GM10266 (cell line): ENCODE measurements at regions not wholly inside any gene's neighbourhood (a gene's known extent, or its start where the extent isn't known, plus 50 kb on each side); places are given as distances from the start of the nearest gene placed in this dataset.

Experiments
- DNase-seq: peaks from one replicate; pipeline ENCODE4 v3.0.0; 2012; ENCODE audit errors: extremely low spot score
- CTCF ChIP-seq: IDR thresholded peaks from 2 replicates; pipeline ENCODE4 v1.5.1; 2012; ENCODE audit warnings: mild to moderate bottlenecking, low read depth; ENCODE audit not compliant: control insufficient read depth, insufficient read depth; ENCODE audit errors: missing control alignments

- TF ChIP-seq CTCF: no peak
- DNase-seq: no peak
Observed at GRCh38 chr12:87086118-87086891, 830.1 kb upstream of the MGAT4C start.

GRCh38 chr12:87085286-87085685, 829.1 kb upstream of the MGAT4C start:
- no peak for TF ChIP-seq CTCF
- DNase-seq: no peak

GRCh38 chr12:87082756-87083155, 826.6 kb upstream of the MGAT4C start:
- no peak for DNase-seq
- no peak for TF ChIP-seq CTCF

- DNase-seq: no peak
- TF ChIP-seq CTCF: no peak
Observed at GRCh38 chr12:87074781-87075180, 818.6 kb upstream of the MGAT4C start.

DNA sequence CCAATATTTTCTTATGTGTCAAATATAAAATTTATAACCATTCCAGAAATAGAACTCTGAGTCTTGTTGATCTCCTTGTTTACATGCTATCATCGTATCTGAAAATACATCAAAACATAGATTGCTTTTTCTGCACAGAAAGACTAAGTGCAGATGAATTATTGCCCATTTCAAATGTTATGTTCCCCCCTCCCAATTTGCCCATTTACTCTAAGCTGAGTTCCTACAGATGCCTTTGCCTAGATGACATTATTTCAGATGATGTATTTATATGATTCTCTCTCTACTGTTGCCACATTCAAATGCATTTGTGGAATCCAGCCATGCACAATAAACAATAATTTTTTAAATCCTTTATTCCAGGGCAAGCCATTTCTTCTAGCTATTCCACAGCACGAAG, 810.1 kb upstream of the MGAT4C start:
- no peak for DNase-seq
- no peak for TF ChIP-seq CTCF

DNA sequence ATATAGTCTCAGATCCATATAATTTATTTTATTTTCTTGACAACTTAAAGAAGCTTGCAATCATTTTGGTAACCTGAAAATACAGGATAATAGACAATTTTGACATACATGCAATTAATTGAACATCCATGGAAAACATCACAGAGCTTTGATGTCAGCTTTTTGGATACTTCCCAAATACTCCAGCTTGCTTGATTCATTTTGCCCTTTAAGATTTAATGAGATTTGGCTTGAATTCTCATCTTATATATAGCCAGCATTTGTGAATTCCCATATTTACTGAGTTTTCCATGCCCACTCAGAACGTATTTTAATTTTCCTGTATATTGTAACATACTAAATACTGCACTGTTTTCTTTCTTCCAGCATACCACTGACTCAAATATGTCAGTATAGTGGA, 803.0 kb upstream of the MGAT4C start:
- DNase-seq: no peak
- no peak for TF ChIP-seq CTCF

- TF ChIP-seq CTCF: no peak
- no peak for DNase-seq
Observed at GRCh38 chr12:87054226-87054625, 798.0 kb upstream of the MGAT4C start.
